ENCODE measurements at regions not wholly inside any gene's neighbourhood (a gene's known extent, or its start where the extent isn't known, plus 50 kb on each side); places are given as distances from the start of the nearest gene placed in this dataset.

DNA sequence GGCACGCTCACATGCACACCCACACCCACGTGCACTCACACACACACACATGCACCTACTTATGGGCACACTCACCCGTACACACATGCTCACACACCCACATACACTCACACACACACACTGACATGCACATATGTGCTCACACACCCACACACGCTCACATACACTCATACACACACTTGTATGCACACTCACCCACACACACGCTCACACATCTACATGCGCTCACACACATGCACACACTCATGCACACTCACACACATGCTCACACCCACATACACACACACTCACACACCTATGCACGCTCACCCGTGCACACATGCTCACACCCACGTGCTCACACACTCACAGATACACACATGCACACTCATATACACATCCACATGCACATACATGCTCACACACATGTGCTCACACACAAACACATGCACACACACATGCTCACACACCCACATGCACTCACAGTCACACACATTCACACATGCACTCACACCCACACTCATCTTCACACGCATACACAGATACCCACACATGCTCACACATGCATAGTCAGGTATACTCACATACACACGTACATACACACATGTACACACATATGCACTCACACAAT, 138.3 kb downstream of the OLFM1 start:
- in situ Hi-C loops (cut with MboI; ENCODE audit: low sequenced_read_pairs in 4 of 4), result no loop called here
- H3K4me3 ChIP-seq, result no peak overlapping the region
- no peaks in the 10 kb centered on the region for H3K36me3 ChIP-seq
- DNase-seq (no peak), ATAC-seq (no peak)
- TF ChIP-seq, protein P1, sequence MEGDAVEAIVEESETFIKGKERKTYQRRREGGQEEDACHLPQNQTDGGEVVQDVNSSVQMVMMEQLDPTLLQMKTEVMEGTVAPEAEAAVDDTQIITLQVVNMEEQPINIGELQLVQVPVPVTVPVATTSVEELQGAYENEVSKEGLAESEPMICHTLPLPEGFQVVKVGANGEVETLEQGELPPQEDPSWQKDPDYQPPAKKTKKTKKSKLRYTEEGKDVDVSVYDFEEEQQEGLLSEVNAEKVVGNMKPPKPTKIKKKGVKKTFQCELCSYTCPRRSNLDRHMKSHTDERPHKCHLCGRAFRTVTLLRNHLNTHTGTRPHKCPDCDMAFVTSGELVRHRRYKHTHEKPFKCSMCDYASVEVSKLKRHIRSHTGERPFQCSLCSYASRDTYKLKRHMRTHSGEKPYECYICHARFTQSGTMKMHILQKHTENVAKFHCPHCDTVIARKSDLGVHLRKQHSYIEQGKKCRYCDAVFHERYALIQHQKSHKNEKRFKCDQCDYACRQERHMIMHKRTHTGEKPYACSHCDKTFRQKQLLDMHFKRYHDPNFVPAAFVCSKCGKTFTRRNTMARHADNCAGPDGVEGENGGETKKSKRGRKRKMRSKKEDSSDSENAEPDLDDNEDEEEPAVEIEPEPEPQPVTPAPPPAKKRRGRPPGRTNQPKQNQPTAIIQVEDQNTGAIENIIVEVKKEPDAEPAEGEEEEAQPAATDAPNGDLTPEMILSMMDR (IDR thresholded peaks at IDR 0.05 in 4 of 5, conservative IDR thresholded peaks at IDR 0.05 in 1 of 5), result no peak
- no peak for TF ChIP-seq POLR2A (IDR thresholded peaks at IDR 0.05)
- no peak overlapping the region for H3K27ac ChIP-seq
- intact Hi-C loops (cut with DNase I; ENCODE audit: low total_unique reads), result no loop called here
- H3K27me3 ChIP-seq, result peaks cover 0 to 9% (median 4%) of the 10 kb centered on the region in 3 donors
- no peaks in the 10 kb centered on the region for H3K4me1 ChIP-seq
- no peaks in the 10 kb centered on the region for H3K9me3 ChIP-seq

DNA sequence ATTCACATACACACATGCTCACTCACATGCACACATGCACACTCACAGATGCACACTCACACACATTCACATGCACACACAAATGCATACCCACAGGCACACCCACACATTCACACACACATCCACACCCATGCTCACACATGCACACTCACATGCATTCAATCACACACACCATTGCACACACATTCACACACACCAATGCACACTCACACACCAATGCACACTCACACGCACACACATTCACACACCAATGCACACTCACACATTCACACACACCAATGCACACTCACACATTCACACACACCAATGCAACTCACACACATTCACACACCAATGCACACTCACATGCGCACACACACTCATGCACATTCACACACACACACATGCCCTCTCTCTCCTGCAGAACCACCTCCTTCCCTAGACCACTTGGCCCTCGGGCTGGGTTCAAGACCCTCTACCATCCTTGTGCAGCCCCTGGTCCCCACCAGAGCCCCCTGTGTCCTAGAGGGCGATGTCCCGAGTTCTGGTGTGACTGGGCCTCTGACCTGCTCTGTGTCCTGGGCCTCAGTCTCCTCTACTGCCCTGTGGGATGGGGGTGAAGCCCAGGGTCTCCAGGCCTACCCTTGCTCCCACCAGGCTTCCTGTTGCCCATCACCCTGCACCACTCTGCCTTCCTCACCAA, 139.0 kb downstream of the OLFM1 start:
- TF ChIP-seq, protein P1 (IDR thresholded peaks at IDR 0.05 in 4 of 5, conservative IDR thresholded peaks at IDR 0.05 in 1 of 5), result no peak
- no peak for TF ChIP-seq POLR2A (IDR thresholded peaks at IDR 0.05)
- H3K4me3 ChIP-seq, result no peak overlapping the region
- no peaks in the 10 kb centered on the region for H3K36me3 ChIP-seq
- DNase-seq, result no peak
- H3K27me3 ChIP-seq, result peaks cover 4 to 16% (median 7%) of the 10 kb centered on the region in 3 donors
- no peaks in the 10 kb centered on the region for H3K9me3 ChIP-seq
- intact Hi-C loops (cut with DNase I; ENCODE audit: low total_unique reads) (no loop called here), in situ Hi-C loops (cut with MboI; ENCODE audit: low sequenced_read_pairs in 4 of 4) (no loop called here)
- no peak overlapping the region for H3K27ac ChIP-seq
- H3K4me1 ChIP-seq, result no peaks in the 10 kb centered on the region
- no peak for ATAC-seq

DNA sequence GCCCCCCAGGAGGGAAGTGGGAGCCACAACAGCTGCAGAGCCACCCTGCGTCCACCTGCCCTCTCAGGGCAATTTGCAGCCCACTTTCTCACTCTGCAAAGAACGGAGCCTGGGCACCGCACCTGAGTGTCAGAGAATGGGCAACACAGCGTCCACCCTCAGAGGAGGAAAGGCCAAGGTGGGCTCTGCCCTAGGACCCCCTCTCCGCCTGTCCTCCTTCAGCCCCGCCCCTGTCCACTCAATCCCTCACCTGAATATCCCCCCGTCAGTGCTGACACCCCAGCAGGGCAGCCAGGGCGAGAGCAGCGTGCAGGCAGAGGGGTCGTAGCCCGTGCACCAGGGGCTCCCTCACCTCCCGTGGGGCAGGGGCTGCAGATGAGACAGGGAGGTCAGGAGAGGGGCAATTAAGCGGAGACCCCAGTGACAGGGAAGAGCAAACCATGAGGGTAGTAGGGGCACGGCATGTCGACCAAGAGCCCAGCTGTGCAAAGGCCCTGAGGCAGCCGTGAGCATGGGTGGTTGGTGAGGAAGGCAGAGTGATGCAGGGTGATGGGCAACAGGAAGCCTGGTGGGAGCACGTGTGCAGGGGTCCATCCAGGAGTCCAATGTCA, 140.3 kb downstream of the OLFM1 start:
- no peaks in the 10 kb centered on the region for H3K4me1 ChIP-seq
- no peaks in the 10 kb centered on the region for H3K9me3 ChIP-seq
- no peak for DNase-seq
- no peak for TF ChIP-seq POLR2A (IDR thresholded peaks at IDR 0.05)
- TF ChIP-seq, protein P1 (IDR thresholded peaks at IDR 0.05 in 4 of 5, conservative IDR thresholded peaks at IDR 0.05 in 1 of 5), result no peak
- no peak overlapping the region for H3K27ac ChIP-seq
- H3K27me3 ChIP-seq, result peaks cover 0 to 22% (median 7%) of the 10 kb centered on the region in 3 donors
- H3K36me3 ChIP-seq, result no peaks in the 10 kb centered on the region
- H3K4me3 ChIP-seq, result no peak overlapping the region
- intact Hi-C loops (cut with DNase I; ENCODE audit: low total_unique reads), result no loop called here
- in situ Hi-C loops (cut with MboI; ENCODE audit: low sequenced_read_pairs in 4 of 4), result no loop called here
- ATAC-seq, result no peak

DNA sequence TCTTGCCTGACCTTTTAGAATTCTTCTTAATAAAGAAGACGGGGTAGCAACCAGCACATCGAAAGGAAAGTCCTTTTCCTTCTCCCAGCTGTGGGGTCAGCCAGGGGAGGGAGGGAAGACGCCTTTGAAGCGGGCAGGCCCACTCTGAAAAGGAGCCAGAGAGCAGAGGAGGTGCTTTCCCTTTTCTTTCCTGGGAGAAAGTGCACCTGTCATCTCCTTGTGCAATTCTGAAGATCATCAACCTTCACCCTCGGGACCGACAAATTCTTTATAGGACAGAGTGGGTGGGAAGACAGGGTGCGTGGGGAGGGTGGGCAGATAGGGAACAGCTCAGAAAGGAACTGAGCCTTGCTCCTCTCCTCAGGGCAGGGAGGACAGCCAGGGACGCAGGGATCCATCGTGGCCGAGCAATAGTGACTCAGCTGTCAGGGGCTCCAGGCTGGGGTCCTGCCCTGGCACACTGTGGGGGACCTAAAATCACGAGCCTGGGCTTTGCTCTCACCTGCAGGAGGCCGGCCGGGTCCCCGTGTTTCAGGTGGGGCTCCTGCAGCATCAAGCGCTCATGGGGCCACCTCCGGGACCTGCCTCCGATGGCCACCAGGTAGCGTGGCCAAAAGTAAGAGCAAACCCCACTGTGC, 141.0 kb downstream of the OLFM1 start:
- Histone ChIP-seq H3K4me1 (no peaks in the 10 kb centered on the region), H3K27me3 (peaks cover 0 to 23% (median 7%) of the 10 kb centered on the region in 3 donors), H3K4me3 (no peak overlapping the region), H3K9me3 (no peaks in the 10 kb centered on the region), H3K27ac (no peak overlapping the region), H3K36me3 (no peaks in the 10 kb centered on the region)
- in situ Hi-C loops (cut with MboI; ENCODE audit: low sequenced_read_pairs in 4 of 4) (no loop called here), intact Hi-C loops (cut with DNase I; ENCODE audit: low total_unique reads) (no loop called here)
- DNase-seq (no peak), ATAC-seq (no peak)
- TF ChIP-seq, protein P1 (IDR thresholded peaks at IDR 0.05 in 4 of 5, conservative IDR thresholded peaks at IDR 0.05 in 1 of 5), result no peak
- no peak for TF ChIP-seq POLR2A (IDR thresholded peaks at IDR 0.05)

All from gastrocnemius medialis (tissue), 4 donors.